ENCODE measurements at regions not wholly inside any gene's neighbourhood (a gene's known extent, or its start where the extent isn't known, plus 50 kb on each side); places are given as distances from the start of the nearest gene placed in this dataset.

GRCh38 chr16:52073024-52073423 lies 473.9 kb downstream of the TOX3 start:
- Mint-ChIP-seq H3K9me3 (peaks cover 8% of the 10 kb centered on the region), H3K4me3 (ENCODE audit: low read depth) (no peak overlapping the region), H3K27me3 (ENCODE audit: low read depth) (no peaks in the 10 kb centered on the region), H3K27ac (no peak overlapping the region), H3K36me3 (ENCODE audit: low read depth) (no peaks in the 10 kb centered on the region), H3K4me1 (ENCODE audit: low read depth) (no peaks in the 10 kb centered on the region)
- intact Hi-C loops (cut with micrococcal nuclease), result no loop called here
- DNase-seq (ENCODE audit: low spot score), result no peak

GRCh38 chr16:52071101-52071500 lies 475.8 kb downstream of the TOX3 start:
- Mint-ChIP-seq H3K4me3 (ENCODE audit: low read depth) (no peak overlapping the region), H3K4me1 (ENCODE audit: low read depth) (no peaks in the 10 kb centered on the region), H3K27me3 (ENCODE audit: low read depth) (no peaks in the 10 kb centered on the region), H3K27ac (no peak overlapping the region), H3K36me3 (ENCODE audit: low read depth) (no peaks in the 10 kb centered on the region), H3K9me3 (peaks cover 5% of the 10 kb centered on the region)
- DNase-seq (ENCODE audit: low spot score), result no peak
- intact Hi-C loops (cut with micrococcal nuclease), result no loop called here

- no peak for DNase-seq (ENCODE audit: low spot score)
- peaks cover 5% of the 10 kb centered on the region for H3K9me3 Mint-ChIP-seq
- H3K4me3 Mint-ChIP-seq (ENCODE audit: low read depth), result no peak overlapping the region
- no peaks in the 10 kb centered on the region for H3K36me3 Mint-ChIP-seq (ENCODE audit: low read depth)
- no peaks in the 10 kb centered on the region for H3K27me3 Mint-ChIP-seq (ENCODE audit: low read depth)
- H3K27ac Mint-ChIP-seq, result no peak overlapping the region
- intact Hi-C loops (cut with micrococcal nuclease), result no loop called here
- no peaks in the 10 kb centered on the region for H3K4me1 Mint-ChIP-seq (ENCODE audit: low read depth)
These were observed 476.4 kb downstream of the TOX3 start for GRCh38 chr16:52070341-52071057.

- Mint-ChIP-seq H3K27ac (no peak overlapping the region), H3K4me1 (ENCODE audit: low read depth) (no peaks in the 10 kb centered on the region), H3K9me3 (peaks cover 7% of the 10 kb centered on the region), H3K4me3 (ENCODE audit: low read depth) (no peak overlapping the region), H3K36me3 (ENCODE audit: low read depth) (no peaks in the 10 kb centered on the region), H3K27me3 (ENCODE audit: low read depth) (no peaks in the 10 kb centered on the region)
- intact Hi-C loops (cut with micrococcal nuclease), result no loop called here
- DNase-seq (ENCODE audit: low spot score), result no peak
These were observed 477.1 kb downstream of the TOX3 start for GRCh38 chr16:52069866-52070265.

- H3K27ac Mint-ChIP-seq, result no peak overlapping the region
- intact Hi-C loops (cut with micrococcal nuclease), result no loop called here
- no peaks in the 10 kb centered on the region for H3K4me1 Mint-ChIP-seq (ENCODE audit: low read depth)
- peaks cover 11% of the 10 kb centered on the region for H3K9me3 Mint-ChIP-seq
- DNase-seq (ENCODE audit: low spot score), result no peak
- no peaks in the 10 kb centered on the region for H3K36me3 Mint-ChIP-seq (ENCODE audit: low read depth)
- no peak overlapping the region for H3K4me3 Mint-ChIP-seq (ENCODE audit: low read depth)
- H3K27me3 Mint-ChIP-seq (ENCODE audit: low read depth), result no peaks in the 10 kb centered on the region
These were observed 478.4 kb downstream of the TOX3 start for GRCh38 chr16:52068447-52069074.

GRCh38 chr16:52066962-52067361 lies 480.0 kb downstream of the TOX3 start:
- Mint-ChIP-seq H3K4me3 (ENCODE audit: low read depth) (no peak overlapping the region), H3K4me1 (ENCODE audit: low read depth) (no peaks in the 10 kb centered on the region), H3K27me3 (ENCODE audit: low read depth) (no peaks in the 10 kb centered on the region), H3K36me3 (ENCODE audit: low read depth) (no peaks in the 10 kb centered on the region), H3K27ac (no peak overlapping the region), H3K9me3 (peaks cover 11% of the 10 kb centered on the region)
- intact Hi-C loops (cut with micrococcal nuclease), result no loop called here
- DNase-seq (ENCODE audit: low spot score), result no peak

GRCh38 chr16:52056259-52056658 lies 490.7 kb downstream of the TOX3 start:
- Mint-ChIP-seq H3K4me3 (ENCODE audit: low read depth) (no peak overlapping the region), H3K27ac (no peak overlapping the region)

GRCh38 chr16:52055381-52055780 lies 491.6 kb downstream of the TOX3 start:
- H3K4me3 Mint-ChIP-seq (ENCODE audit: low read depth), result no peak overlapping the region

More at GRCh38 chr16:52056259-52056658, 490.7 kb downstream of the TOX3 start:
- peaks cover 12% of the 10 kb centered on the region for H3K9me3 Mint-ChIP-seq
- intact Hi-C loops (cut with micrococcal nuclease), result no loop called here
- no peaks in the 10 kb centered on the region for H3K4me1 Mint-ChIP-seq (ENCODE audit: low read depth)
- no peak for DNase-seq (ENCODE audit: low spot score)
- no peaks in the 10 kb centered on the region for H3K36me3 Mint-ChIP-seq (ENCODE audit: low read depth)
- H3K27me3 Mint-ChIP-seq (ENCODE audit: low read depth), result no peaks in the 10 kb centered on the region

GRCh38 chr16:52054326-52054725 lies 492.6 kb downstream of the TOX3 start:
- no peaks in the 10 kb centered on the region for H3K4me1 Mint-ChIP-seq (ENCODE audit: low read depth)
- DNase-seq (ENCODE audit: low spot score), result no peak
- H3K4me3 Mint-ChIP-seq (ENCODE audit: low read depth), result no peak overlapping the region
- no peaks in the 10 kb centered on the region for H3K27me3 Mint-ChIP-seq (ENCODE audit: low read depth)
- H3K36me3 Mint-ChIP-seq (ENCODE audit: low read depth), result no peaks in the 10 kb centered on the region
- H3K9me3 Mint-ChIP-seq, result peaks cover 16% of the 10 kb centered on the region
- H3K27ac Mint-ChIP-seq, result no peak overlapping the region
- intact Hi-C loops (cut with micrococcal nuclease), result no loop called here

More at GRCh38 chr16:52055381-52055780, 491.6 kb downstream of the TOX3 start:
- intact Hi-C loops (cut with micrococcal nuclease), result no loop called here
- DNase-seq (ENCODE audit: low spot score), result no peak
- Mint-ChIP-seq H3K9me3 (peaks cover 19% of the 10 kb centered on the region), H3K4me1 (ENCODE audit: low read depth) (no peaks in the 10 kb centered on the region), H3K27me3 (ENCODE audit: low read depth) (no peaks in the 10 kb centered on the region), H3K27ac (no peak overlapping the region), H3K36me3 (ENCODE audit: low read depth) (no peaks in the 10 kb centered on the region)

GRCh38 chr16:52052818-52053217 lies 494.1 kb downstream of the TOX3 start:
- no peaks in the 10 kb centered on the region for H3K27me3 Mint-ChIP-seq (ENCODE audit: low read depth)
- H3K36me3 Mint-ChIP-seq (ENCODE audit: low read depth), result no peaks in the 10 kb centered on the region
- no peak for DNase-seq (ENCODE audit: low spot score)
- peaks cover 21% of the 10 kb centered on the region for H3K9me3 Mint-ChIP-seq
- no peaks in the 10 kb centered on the region for H3K4me1 Mint-ChIP-seq (ENCODE audit: low read depth)
- intact Hi-C loops (cut with micrococcal nuclease), result no loop called here
- no peak overlapping the region for H3K4me3 Mint-ChIP-seq (ENCODE audit: low read depth)
- H3K27ac Mint-ChIP-seq, result no peak overlapping the region

GRCh38 chr16:52051414-52052172 lies 495.4 kb downstream of the TOX3 start:
- H3K4me3 Mint-ChIP-seq (ENCODE audit: low read depth), result no peak overlapping the region
- intact Hi-C loops (cut with micrococcal nuclease), result no loop called here
- H3K27ac Mint-ChIP-seq, result no peak overlapping the region
- H3K36me3 Mint-ChIP-seq (ENCODE audit: low read depth), result no peaks in the 10 kb centered on the region
- H3K9me3 Mint-ChIP-seq, result peaks cover 26% of the 10 kb centered on the region
- no peaks in the 10 kb centered on the region for H3K27me3 Mint-ChIP-seq (ENCODE audit: low read depth)
- H3K4me1 Mint-ChIP-seq (ENCODE audit: low read depth), result no peaks in the 10 kb centered on the region
- DNase-seq (ENCODE audit: low spot score), result no peak

- Mint-ChIP-seq H3K4me1 (ENCODE audit: low read depth) (no peaks in the 10 kb centered on the region), H3K36me3 (ENCODE audit: low read depth) (no peaks in the 10 kb centered on the region), H3K4me3 (ENCODE audit: low read depth) (no peak overlapping the region), H3K9me3 (peaks cover 34% of the 10 kb centered on the region), H3K27me3 (ENCODE audit: low read depth) (no peaks in the 10 kb centered on the region), H3K27ac (no peak overlapping the region)
- DNase-seq (ENCODE audit: low spot score), result no peak
- intact Hi-C loops (cut with micrococcal nuclease), result no loop called here
These were observed 496.5 kb downstream of the TOX3 start for GRCh38 chr16:52050418-52050817.

- Mint-ChIP-seq H3K9me3 (peaks cover 6% of the 10 kb centered on the region), H3K27me3 (ENCODE audit: low read depth) (no peaks in the 10 kb centered on the region), H3K4me1 (ENCODE audit: low read depth) (no peaks in the 10 kb centered on the region), H3K36me3 (ENCODE audit: low read depth) (no peaks in the 10 kb centered on the region), H3K27ac (no peak overlapping the region), H3K4me3 (ENCODE audit: low read depth) (no peak overlapping the region)
- DNase-seq (ENCODE audit: low spot score), result no peak
- intact Hi-C loops (cut with micrococcal nuclease), result no loop called here
These were observed 511.5 kb downstream of the TOX3 start for GRCh38 chr16:52035436-52035835.
